GM10248 (cell line): ENCODE measurements at regions not wholly inside any gene's neighbourhood (a gene's known extent, or its start where the extent isn't known, plus 50 kb on each side); places are given as distances from the start of the nearest gene placed in this dataset.

Experiments used
- CTCF ChIA-PET: fragments of 300-600 bp; sonication (Branson Sonifier 250); formaldehyde crosslinking; extraction: SDS; loops from one replicate; lab custom pipeline; 2021; ENCODE audit warnings: antibody characterized with exemption; lab: Yijun Ruan, JAX
- POLR2A ChIA-PET: fragments of 350-650 bp; sonication (Branson Sonifier 250); formaldehyde crosslinking; extraction: SDS; loops from one replicate; lab custom pipeline; 2020; ENCODE audit warnings: antibody characterized with exemption; lab: Yijun Ruan, JAX
- DNase-seq: peaks from one replicate; pipeline ENCODE4 v3.0.0; 2012; ENCODE audit errors: extremely low spot score
- CTCF ChIP-seq: IDR thresholded peaks from 2 replicates; pipeline ENCODE4 v1.5.1; 2012; ENCODE audit warnings: mild to moderate bottlenecking, low read depth; ENCODE audit errors: extremely low read depth, missing control alignments, control extremely low read depth

GRCh38 chr20:11168026-11168425 is 494.2 kb upstream of the JAG1 start:
- ChIA-PET POLR2A (no interaction called here), CTCF (no interaction called here)
- DNase-seq = no peak
- TF ChIP-seq CTCF = no peak

GRCh38 chr20:11170025-11170424 is 496.2 kb upstream of the JAG1 start:
- DNase-seq = no peak
- no peak for TF ChIP-seq CTCF
- POLR2A ChIA-PET = no interaction called here
- CTCF ChIA-PET = no interaction called here

GRCh38 chr20:11170565-11170964 is 496.8 kb upstream of the JAG1 start:
- ChIA-PET POLR2A (no interaction called here), CTCF (interaction anchor here (1.0 kb wide), 1 partner anchor 8 kb away, joined by 3 read pairs; no protein-coding TSS in a partner anchor)
- no peak for TF ChIP-seq CTCF
- no peak for DNase-seq

- CTCF ChIA-PET = no interaction called here
Observed at GRCh38 chr20:11172881-11173280, 499.1 kb upstream of the JAG1 start.

GRCh38 chr20:11173916-11174315 is 500.1 kb upstream of the JAG1 start:
- no peak for TF ChIP-seq CTCF
- POLR2A ChIA-PET = no interaction called here
- CTCF ChIA-PET = interaction anchor here (1.8 kb wide), 1 partner anchor 11 kb away, joined by 8 read pairs; no protein-coding TSS in a partner anchor
- DNase-seq = no peak

More at GRCh38 chr20:11172881-11173280, 499.1 kb upstream of the JAG1 start:
- no peak for DNase-seq
- POLR2A ChIA-PET = no interaction called here
- no peak for TF ChIP-seq CTCF

- no peak for TF ChIP-seq CTCF
- ChIA-PET POLR2A (no interaction called here), CTCF (interaction anchor here (1.8 kb wide), 1 partner anchor 12 kb away, joined by 8 read pairs; no protein-coding TSS in a partner anchor)
- no peak for DNase-seq
Observed at GRCh38 chr20:11174861-11175260, 501.1 kb upstream of the JAG1 start.

- no peak for TF ChIP-seq CTCF
- ChIA-PET POLR2A (no interaction called here), CTCF (no interaction called here)
- no peak for DNase-seq
Observed at GRCh38 chr20:11176431-11176830, 502.6 kb upstream of the JAG1 start.
